Loucy (cell line): ENCODE measurements at regions not wholly inside any gene's neighbourhood (a gene's known extent, or its start where the extent isn't known, plus 50 kb on each side); places are given as distances from the start of the nearest gene placed in this dataset.

Experiments
- H2AFZ ChIP-seq: fragments of 200-600 bp; sonication (generic); 2 replicates; pipeline ENCODE4 v1.6.0; 2016; ENCODE audit warnings: antibody characterized with exemption, mild to moderate bottlenecking, low read length, moderate library complexity
- H3F3A ChIP-seq: fragments of 200-600 bp; 2 replicates; pipeline ENCODE4 v1.6.0; 2016; ENCODE audit warnings: antibody characterized with exemption, low read depth, mild to moderate bottlenecking
- H3K27me3 ChIP-seq: fragments of 200-600 bp; sonication (generic); 2 replicates; pipeline ENCODE4 v1.6.1; 2014; ENCODE audit warnings: low read length, mild to moderate bottlenecking; ENCODE audit not compliant: insufficient read depth, poor library complexity, severe bottlenecking
- H3K36me3 ChIP-seq: fragments of 200-600 bp; sonication (generic); 2 replicates; pipeline ENCODE4 v1.6.1; 2016; ENCODE audit warnings: low read length; ENCODE audit not compliant: insufficient read depth
- H3K4me1 ChIP-seq: fragments of 200-600 bp; sonication (generic); 2 replicates; pipeline ENCODE4 v1.5.1; 2014; ENCODE audit warnings: low read length, mild to moderate bottlenecking; ENCODE audit not compliant: insufficient read depth, poor library complexity, severe bottlenecking
- H3K4me2 ChIP-seq: fragments of 200-600 bp; sonication (generic); 2 replicates; pipeline ENCODE4 v1.6.0; 2014; ENCODE audit warnings: antibody characterized with exemption, low read length, low read depth, mild to moderate bottlenecking; ENCODE audit not compliant: poor library complexity, severe bottlenecking
- H3K4me3 ChIP-seq: fragments of 200-600 bp; sonication (generic); 2 replicates; pipeline ENCODE4 v1.5.1; 2014; ENCODE audit warnings: low read length, mild to moderate bottlenecking, mixed read lengths; ENCODE audit not compliant: poor library complexity, severe bottlenecking
- H3K79me2 ChIP-seq: fragments of 200-600 bp; sonication (generic); 2 replicates; pipeline ENCODE4 v1.6.1; 2014; ENCODE audit warnings: low read length; ENCODE audit not compliant: insufficient read depth
- H3K9ac ChIP-seq: fragments of 200-600 bp; sonication (generic); 2 replicates; pipeline ENCODE4 v1.6.0; 2014; ENCODE audit warnings: mild to moderate bottlenecking, low read depth, low read length, moderate library complexity; ENCODE audit not compliant: poor library complexity, severe bottlenecking
- H3K9me2 ChIP-seq: fragments of 200-600 bp; sonication (generic); replicated peaks from 2 replicates; pipeline ENCODE4 v1.6.1; 2016; ENCODE audit warnings: low read depth, low read length, mixed read lengths
- H3K9me3 ChIP-seq: fragments of 200-600 bp; sonication (generic); 2 replicates; pipeline ENCODE4 v1.6.1; 2014; ENCODE audit warnings: mild to moderate bottlenecking, antibody characterized with exemption, low read length, low read depth; ENCODE audit not compliant: insufficient read depth
- H4K20me1 ChIP-seq: fragments of 200-600 bp; sonication (generic); 2 replicates; pipeline ENCODE4 v1.6.0; 2014; ENCODE audit warnings: antibody characterized with exemption, low read length, mild to moderate bottlenecking; ENCODE audit not compliant: insufficient read depth, poor library complexity, severe bottlenecking
- CTCF ChIP-seq: fragments of 200-600 bp; sonication (generic); conservative IDR thresholded peaks from 2 replicates; pipeline ENCODE4 v1.5.1; 2014; ENCODE audit warnings: mild to moderate bottlenecking, antibody characterized with exemption, low read length
- EZH2phosphoT487 ChIP-seq: fragments of 200-600 bp; IDR thresholded peaks from 2 replicates; pipeline ENCODE4 v1.6.1; 2018; ENCODE audit warnings: antibody characterized with exemption, mild to moderate bottlenecking, moderate library complexity, borderline replicate concordance

GRCh38 chr5:74969726-74970125 lies 82.6 kb downstream of the GCNT4 start:
- Histone ChIP-seq H2AFZ (no peak overlapping the region), H3K79me2 (no peaks in the 10 kb centered on the region), H3K4me1 (peaks cover 31% of the 10 kb centered on the region), H4K20me1 (no peaks in the 10 kb centered on the region), H3K27me3 (no peaks in the 10 kb centered on the region), H3K9me3 (no peaks in the 10 kb centered on the region), H3K36me3 (no peaks in the 10 kb centered on the region), H3K4me3 (no peak overlapping the region), H3F3A (peaks cover 4% of the 10 kb centered on the region; the same call in 1 of the 2 replicates), H3K9ac (no peak overlapping the region), H3K4me2 (no peak overlapping the region), H3K9me2 (no peaks in the 10 kb centered on the region)
- TF ChIP-seq EZH2phosphoT487, result no peak
- no peak for TF ChIP-seq CTCF

GRCh38 chr5:74966141-74967026 lies 86.0 kb downstream of the GCNT4 start:
- no peaks in the 10 kb centered on the region for H3K79me2 ChIP-seq
- H3F3A ChIP-seq, result no peaks in the 10 kb centered on the region
- H2AFZ ChIP-seq, result no peak overlapping the region
- H4K20me1 ChIP-seq, result no peaks in the 10 kb centered on the region
- no peak overlapping the region for H3K9ac ChIP-seq
- H3K4me1 ChIP-seq, result peaks cover 14% of the 10 kb centered on the region
- no peak overlapping the region for H3K4me2 ChIP-seq
- TF ChIP-seq EZH2phosphoT487 (no peak), CTCF (no peak)
- H3K27me3 ChIP-seq, result no peaks in the 10 kb centered on the region
- H3K9me2 ChIP-seq, result no peaks in the 10 kb centered on the region
- no peaks in the 10 kb centered on the region for H3K36me3 ChIP-seq
- no peaks in the 10 kb centered on the region for H3K9me3 ChIP-seq
- H3K4me3 ChIP-seq, result no peak overlapping the region

- no peak overlapping the region for H3K4me2 ChIP-seq
- no peak overlapping the region for H2AFZ ChIP-seq
- H3K4me3 ChIP-seq, result no peak overlapping the region
- H4K20me1 ChIP-seq, result no peaks in the 10 kb centered on the region
- peaks cover 14% of the 10 kb centered on the region for H3K4me1 ChIP-seq
- H3K27me3 ChIP-seq, result no peaks in the 10 kb centered on the region
- TF ChIP-seq CTCF (no peak), EZH2phosphoT487 (no peak)
- H3F3A ChIP-seq, result no peaks in the 10 kb centered on the region
- no peaks in the 10 kb centered on the region for H3K9me2 ChIP-seq
- H3K9me3 ChIP-seq, result no peaks in the 10 kb centered on the region
- no peaks in the 10 kb centered on the region for H3K36me3 ChIP-seq
- no peak overlapping the region for H3K9ac ChIP-seq
- no peaks in the 10 kb centered on the region for H3K79me2 ChIP-seq
These were observed 89.0 kb downstream of the GCNT4 start for GRCh38 chr5:74963407-74963806.
